ENCODE measurements at regions not wholly inside any gene's neighbourhood (a gene's known extent, or its start where the extent isn't known, plus 50 kb on each side); places are given as distances from the start of the nearest gene placed in this dataset.

DNA sequence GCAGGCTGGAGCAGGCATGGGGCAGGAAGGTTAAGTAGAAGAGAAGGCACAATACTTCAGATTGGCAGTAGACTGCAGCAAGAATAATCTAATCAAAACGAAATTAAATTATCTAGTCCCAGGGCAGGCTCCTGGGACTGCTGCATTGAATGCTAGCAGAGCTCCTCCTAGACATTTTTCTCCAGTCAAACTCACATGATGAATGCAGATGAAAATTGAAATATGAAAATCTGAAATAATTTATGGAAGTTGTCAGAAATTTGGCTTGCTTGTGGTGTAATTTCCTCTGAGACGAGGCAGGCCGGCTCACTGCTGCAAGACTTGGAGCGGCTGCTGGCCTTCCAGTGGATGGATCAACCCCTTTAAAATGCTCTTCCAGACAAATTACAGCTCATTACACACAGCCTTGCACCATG lies 78.0 kb upstream of the TMEM33 start:
- Histone ChIP-seq H3K27me3 (ENCODE audit: control insufficient read depth, insufficient read depth, low read length) (no peaks in the 10 kb centered on the region), H3K4me3 (ENCODE audit: low read depth in 2 of 2, low read length in 2 of 2) (no peak overlapping the region), H3K27ac (ENCODE audit: low read length) (no peak overlapping the region), H3K4me1 (ENCODE audit: control insufficient read depth, insufficient read depth, low read length) (no peaks in the 10 kb centered on the region), H3K36me3 (ENCODE audit: control insufficient read depth, insufficient read depth, low read length) (no peaks in the 10 kb centered on the region), H3K9me3 (ENCODE audit: control insufficient read depth, insufficient read depth, low read depth, low read length) (no peaks in the 10 kb centered on the region)
- BruUV-seq (replicated peaks) = no TSS peak
- ChIA-PET POLR2A (no interaction called here), CTCF (no interaction called here)
- in situ Hi-C loops (cut with HindIII; ENCODE audit: low pct_unique_long_range_greater_than_20kb, low sequenced_read_pairs) = no loop called here
- no peak for TF ChIP-seq POLR2AphosphoS5 (IDR thresholded peaks at IDR 0.05; ENCODE audit: low read depth, low read length)
- no peak for TF ChIP-seq TCF7L2 (IDR thresholded peaks at IDR 0.05; ENCODE audit: low read depth, low read length)
- TF ChIP-seq, protein P1, sequence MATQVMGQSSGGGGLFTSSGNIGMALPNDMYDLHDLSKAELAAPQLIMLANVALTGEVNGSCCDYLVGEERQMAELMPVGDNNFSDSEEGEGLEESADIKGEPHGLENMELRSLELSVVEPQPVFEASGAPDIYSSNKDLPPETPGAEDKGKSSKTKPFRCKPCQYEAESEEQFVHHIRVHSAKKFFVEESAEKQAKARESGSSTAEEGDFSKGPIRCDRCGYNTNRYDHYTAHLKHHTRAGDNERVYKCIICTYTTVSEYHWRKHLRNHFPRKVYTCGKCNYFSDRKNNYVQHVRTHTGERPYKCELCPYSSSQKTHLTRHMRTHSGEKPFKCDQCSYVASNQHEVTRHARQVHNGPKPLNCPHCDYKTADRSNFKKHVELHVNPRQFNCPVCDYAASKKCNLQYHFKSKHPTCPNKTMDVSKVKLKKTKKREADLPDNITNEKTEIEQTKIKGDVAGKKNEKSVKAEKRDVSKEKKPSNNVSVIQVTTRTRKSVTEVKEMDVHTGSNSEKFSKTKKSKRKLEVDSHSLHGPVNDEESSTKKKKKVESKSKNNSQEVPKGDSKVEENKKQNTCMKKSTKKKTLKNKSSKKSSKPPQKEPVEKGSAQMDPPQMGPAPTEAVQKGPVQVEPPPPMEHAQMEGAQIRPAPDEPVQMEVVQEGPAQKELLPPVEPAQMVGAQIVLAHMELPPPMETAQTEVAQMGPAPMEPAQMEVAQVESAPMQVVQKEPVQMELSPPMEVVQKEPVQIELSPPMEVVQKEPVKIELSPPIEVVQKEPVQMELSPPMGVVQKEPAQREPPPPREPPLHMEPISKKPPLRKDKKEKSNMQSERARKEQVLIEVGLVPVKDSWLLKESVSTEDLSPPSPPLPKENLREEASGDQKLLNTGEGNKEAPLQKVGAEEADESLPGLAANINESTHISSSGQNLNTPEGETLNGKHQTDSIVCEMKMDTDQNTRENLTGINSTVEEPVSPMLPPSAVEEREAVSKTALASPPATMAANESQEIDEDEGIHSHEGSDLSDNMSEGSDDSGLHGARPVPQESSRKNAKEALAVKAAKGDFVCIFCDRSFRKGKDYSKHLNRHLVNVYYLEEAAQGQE (IDR thresholded peaks at IDR 0.05; ENCODE audit: insufficient read depth in 1 of 2, low read depth in 2 of 2, low read length in 1 of 2) = no peak
- no peak for TF ChIP-seq SIN3A (IDR thresholded peaks at IDR 0.05; ENCODE audit: borderline replicate concordance, insufficient read depth, low read depth, low read length)
- TF ChIP-seq, protein P2, sequence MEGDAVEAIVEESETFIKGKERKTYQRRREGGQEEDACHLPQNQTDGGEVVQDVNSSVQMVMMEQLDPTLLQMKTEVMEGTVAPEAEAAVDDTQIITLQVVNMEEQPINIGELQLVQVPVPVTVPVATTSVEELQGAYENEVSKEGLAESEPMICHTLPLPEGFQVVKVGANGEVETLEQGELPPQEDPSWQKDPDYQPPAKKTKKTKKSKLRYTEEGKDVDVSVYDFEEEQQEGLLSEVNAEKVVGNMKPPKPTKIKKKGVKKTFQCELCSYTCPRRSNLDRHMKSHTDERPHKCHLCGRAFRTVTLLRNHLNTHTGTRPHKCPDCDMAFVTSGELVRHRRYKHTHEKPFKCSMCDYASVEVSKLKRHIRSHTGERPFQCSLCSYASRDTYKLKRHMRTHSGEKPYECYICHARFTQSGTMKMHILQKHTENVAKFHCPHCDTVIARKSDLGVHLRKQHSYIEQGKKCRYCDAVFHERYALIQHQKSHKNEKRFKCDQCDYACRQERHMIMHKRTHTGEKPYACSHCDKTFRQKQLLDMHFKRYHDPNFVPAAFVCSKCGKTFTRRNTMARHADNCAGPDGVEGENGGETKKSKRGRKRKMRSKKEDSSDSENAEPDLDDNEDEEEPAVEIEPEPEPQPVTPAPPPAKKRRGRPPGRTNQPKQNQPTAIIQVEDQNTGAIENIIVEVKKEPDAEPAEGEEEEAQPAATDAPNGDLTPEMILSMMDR (IDR thresholded peaks at IDR 0.05) = no peak
- ATAC-seq (no peak), DNase-seq (ENCODE audit: low read depth, low spot score) (no peak)
- intact Hi-C loops (cut with micrococcal nuclease; ENCODE audit: unreplicated experiment) = no loop called here

DNA sequence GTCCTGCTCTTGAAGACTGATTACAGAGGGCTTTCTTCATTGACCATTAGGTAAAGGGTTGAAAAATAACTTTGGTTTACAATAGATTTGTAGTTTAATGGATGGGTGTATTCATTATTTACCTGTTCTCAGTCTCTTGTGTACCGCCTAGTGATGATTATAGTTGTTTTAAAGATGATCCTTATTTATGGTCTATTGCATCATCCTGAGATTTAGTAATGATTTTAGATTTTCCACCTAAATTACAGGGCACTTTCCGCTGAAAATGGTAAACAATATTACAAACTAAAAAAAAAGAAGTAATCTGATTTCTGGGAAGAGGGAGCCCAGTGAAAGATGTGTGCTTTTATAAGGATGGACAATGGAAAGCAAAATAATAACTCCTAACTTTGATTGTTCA lies 78.4 kb upstream of the TMEM33 start:
- Histone ChIP-seq H3K27me3 (ENCODE audit: control insufficient read depth, insufficient read depth, low read length) (no peaks in the 10 kb centered on the region), H3K27ac (ENCODE audit: low read length) (no peak overlapping the region), H3K9me3 (ENCODE audit: control insufficient read depth, insufficient read depth, low read depth, low read length) (no peaks in the 10 kb centered on the region), H3K36me3 (ENCODE audit: control insufficient read depth, insufficient read depth, low read length) (no peaks in the 10 kb centered on the region), H3K4me1 (ENCODE audit: control insufficient read depth, insufficient read depth, low read length) (no peaks in the 10 kb centered on the region), H3K4me3 (ENCODE audit: low read depth in 2 of 2, low read length in 2 of 2) (no peak overlapping the region)
- ATAC-seq (no peak), DNase-seq (ENCODE audit: low read depth, low spot score) (no peak)
- in situ Hi-C loops (cut with HindIII; ENCODE audit: low pct_unique_long_range_greater_than_20kb, low sequenced_read_pairs) (no loop called here), intact Hi-C loops (cut with micrococcal nuclease; ENCODE audit: unreplicated experiment) (no loop called here)
- TF ChIP-seq, protein P1 (IDR thresholded peaks at IDR 0.05; ENCODE audit: insufficient read depth in 1 of 2, low read depth in 2 of 2, low read length in 1 of 2) = no peak
- TF ChIP-seq SIN3A (IDR thresholded peaks at IDR 0.05; ENCODE audit: borderline replicate concordance, insufficient read depth, low read depth, low read length) = no peak
- no peak for TF ChIP-seq POLR2AphosphoS5 (IDR thresholded peaks at IDR 0.05; ENCODE audit: low read depth, low read length)
- TF ChIP-seq TCF7L2 (IDR thresholded peaks at IDR 0.05; ENCODE audit: low read depth, low read length) = no peak
- TF ChIP-seq, protein P2 (IDR thresholded peaks at IDR 0.05) = no peak
- CTCF ChIA-PET = no interaction called here
- POLR2A ChIA-PET = no interaction called here
- no TSS peak for BruUV-seq (replicated peaks)

Measured in Panc1 (cell line).